NT2/D1 (cell line): ENCODE measurements at regions not wholly inside any gene's neighbourhood (a gene's known extent, or its start where the extent isn't known, plus 50 kb on each side); places are given as distances from the start of the nearest gene placed in this dataset.

Source experiments
- YY1 ChIP-seq: IDR thresholded peaks from 2 replicates; pipeline ENCODE4 v1.6.1; 2011; ENCODE audit not compliant: insufficient read length, insufficient read depth
- ZNF274 ChIP-seq: IDR thresholded peaks from 2 replicates; pipeline ENCODE4 v1.6.1; 2011; ENCODE audit warnings: mild to moderate bottlenecking, low read depth, low read length

- TF ChIP-seq ZNF274 (no peak), YY1 (no peak)
Measured at GRCh38 chr2:221064880-221065279, 507.2 kb downstream of the EPHA4 start.
